Activated CD4-positive, alpha-beta T cell treated with anti-CD3 and anti-CD28 coated beads, Interleukin-2, amount 10 ng/mL, durations not matched to agents 24 days and 14 days (primary cell): ENCODE measurements at regions not wholly inside any gene's neighbourhood (a gene's known extent, or its start where the extent isn't known, plus 50 kb on each side); places are given as distances from the start of the nearest gene placed in this dataset.

ENCODE experiments used
- DNase-seq: peaks from one replicate; pipeline ENCODE4 v3.0.0; 2022
- H3K27ac Mint-ChIP-seq: one replicate; pipeline ENCODE4 v1.8.0; 2022; ENCODE audit warnings: mild to moderate bottlenecking, mixed read lengths
- H3K27me3 Mint-ChIP-seq: one replicate; pipeline ENCODE4 v1.8.0; 2022; ENCODE audit warnings: mixed read lengths
- H3K36me3 Mint-ChIP-seq: one replicate; pipeline ENCODE4 v1.8.0; 2022; ENCODE audit warnings: low read depth, mild to moderate bottlenecking, mixed read lengths
- H3K4me1 Mint-ChIP-seq: one replicate; pipeline ENCODE4 v1.8.0; 2021; ENCODE audit warnings: mixed read lengths
- H3K4me3 Mint-ChIP-seq: one replicate; pipeline ENCODE4 v1.8.0; 2022; ENCODE audit warnings: mild to moderate bottlenecking, moderate library complexity, mixed read lengths
- H3K9me3 Mint-ChIP-seq: one replicate; pipeline ENCODE4 v1.8.0; 2021; ENCODE audit warnings: mixed read lengths
- intact Hi-C: fragments of 100-400 bp; cut with micrococcal nuclease; formaldehyde crosslinking; loops from one replicate; pipeline ENCODE4 v1.15.1; 2023

- Mint-ChIP-seq H3K27ac (no peak overlapping the region), H3K27me3 (no peaks in the 10 kb centered on the region), H3K9me3 (no peaks in the 10 kb centered on the region), H3K4me3 (no peak overlapping the region), H3K36me3 (no peaks in the 10 kb centered on the region), H3K4me1 (no peaks in the 10 kb centered on the region)
- intact Hi-C loops: no loop called here
- DNase-seq: no peak
These were observed 384.4 kb downstream of the TSN start for GRCh38 chr2:122139739-122140420.

DNA sequence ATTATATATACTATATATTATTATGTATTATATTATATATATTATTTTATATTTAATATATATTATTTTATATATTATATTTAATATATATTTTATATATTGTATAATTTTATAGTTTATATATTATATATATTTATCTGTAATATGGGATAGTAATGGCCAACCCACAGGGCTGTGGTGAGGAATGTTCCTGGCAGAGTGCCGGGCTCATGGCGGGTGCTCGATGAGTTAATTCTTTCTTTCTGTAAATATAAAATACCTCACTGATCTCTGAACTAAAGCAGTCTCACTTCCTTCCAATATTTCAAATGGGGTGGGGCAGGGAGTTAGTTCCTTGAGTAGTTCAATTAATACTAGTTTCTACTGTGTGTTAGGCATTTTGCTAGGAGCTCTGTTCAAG, 389.4 kb downstream of the TSN start:
- Mint-ChIP-seq H3K9me3 (no peaks in the 10 kb centered on the region), H3K36me3 (no peaks in the 10 kb centered on the region), H3K27ac (no peak overlapping the region), H3K4me1 (no peaks in the 10 kb centered on the region), H3K27me3 (no peaks in the 10 kb centered on the region), H3K4me3 (no peak overlapping the region)
- DNase-seq: no peak
- intact Hi-C loops: no loop called here

DNA sequence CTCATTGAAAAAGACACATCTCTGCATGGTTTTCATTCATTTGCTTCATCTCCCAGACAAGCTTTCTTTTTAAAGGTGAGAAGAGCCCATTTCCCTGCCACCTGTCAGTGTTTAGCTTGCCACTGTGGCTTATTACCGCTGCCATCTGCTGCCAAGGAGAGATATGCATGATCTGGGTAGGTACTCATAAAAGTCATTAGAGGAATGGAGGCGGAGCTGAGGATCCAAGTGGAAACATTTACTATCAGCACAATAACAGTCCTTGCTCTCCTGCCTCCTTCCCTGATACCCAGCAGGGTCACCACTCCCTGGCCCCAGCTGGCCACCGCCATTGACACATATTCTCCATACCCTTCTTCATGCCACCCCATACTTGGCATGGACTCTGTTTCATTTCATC, 390.4 kb downstream of the TSN start:
- H3K27ac Mint-ChIP-seq: no peak overlapping the region
- H3K27me3 Mint-ChIP-seq: no peaks in the 10 kb centered on the region
- H3K4me1 Mint-ChIP-seq: no peaks in the 10 kb centered on the region
- H3K9me3 Mint-ChIP-seq: no peaks in the 10 kb centered on the region
- intact Hi-C loops: no loop called here
- H3K4me3 Mint-ChIP-seq: no peak overlapping the region
- H3K36me3 Mint-ChIP-seq: no peaks in the 10 kb centered on the region
- DNase-seq: no peak

GRCh38 chr2:122148128-122148767, 392.8 kb downstream of the TSN start:
- Mint-ChIP-seq H3K9me3 (no peaks in the 10 kb centered on the region), H3K4me1 (no peaks in the 10 kb centered on the region), H3K27me3 (no peaks in the 10 kb centered on the region), H3K4me3 (no peak overlapping the region), H3K27ac (no peak overlapping the region), H3K36me3 (no peaks in the 10 kb centered on the region)
- intact Hi-C loops: no loop called here
- DNase-seq: no peak

DNA sequence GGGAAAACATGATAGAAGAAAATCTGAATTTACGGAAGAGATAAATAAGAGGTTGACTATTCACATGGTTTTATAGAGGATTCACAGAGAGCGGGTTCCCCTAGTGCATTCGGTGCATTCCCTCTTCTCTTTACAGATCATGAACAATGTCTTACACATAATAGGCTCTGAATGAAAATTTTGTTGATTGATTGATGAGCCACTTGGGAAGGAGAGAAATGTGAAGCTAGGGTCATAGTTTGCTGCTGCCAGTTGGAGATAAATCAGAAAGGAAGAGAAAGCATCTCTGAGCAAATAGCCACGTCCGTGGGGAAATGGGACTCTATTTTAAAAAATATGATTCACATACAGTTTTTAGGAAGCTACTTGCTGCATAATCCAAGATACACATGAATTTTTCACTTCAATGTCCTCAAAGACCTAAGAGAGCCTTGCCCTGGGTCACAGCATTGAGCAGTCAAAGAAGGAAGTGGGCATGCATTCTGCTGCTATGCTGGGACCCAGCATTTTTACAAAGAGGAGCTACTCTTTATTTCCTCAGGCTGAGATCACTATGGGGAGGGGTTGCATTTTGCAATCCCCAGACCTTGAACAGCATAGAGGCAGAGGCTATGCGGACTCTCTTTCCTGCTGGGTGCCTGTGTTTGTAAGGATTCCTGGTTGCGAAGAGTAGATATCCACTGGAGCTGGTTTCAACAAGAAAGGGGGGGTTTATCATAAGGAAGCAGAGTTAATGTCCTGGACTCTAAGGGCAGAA, 395.3 kb downstream of the TSN start:
- Mint-ChIP-seq H3K4me1 (no peaks in the 10 kb centered on the region), H3K27ac (no peak overlapping the region), H3K4me3 (no peak overlapping the region), H3K36me3 (no peaks in the 10 kb centered on the region), H3K27me3 (no peaks in the 10 kb centered on the region), H3K9me3 (no peaks in the 10 kb centered on the region)
- no peak for DNase-seq
- intact Hi-C loops: no loop called here

GRCh38 chr2:122152571-122152970, 397.1 kb downstream of the TSN start:
- H3K4me3 Mint-ChIP-seq: no peak overlapping the region
- no peaks in the 10 kb centered on the region for H3K4me1 Mint-ChIP-seq
- intact Hi-C loops: no loop called here
- H3K36me3 Mint-ChIP-seq: no peaks in the 10 kb centered on the region
- H3K9me3 Mint-ChIP-seq: no peaks in the 10 kb centered on the region
- no peaks in the 10 kb centered on the region for H3K27me3 Mint-ChIP-seq
- no peak overlapping the region for H3K27ac Mint-ChIP-seq
- no peak for DNase-seq

DNA sequence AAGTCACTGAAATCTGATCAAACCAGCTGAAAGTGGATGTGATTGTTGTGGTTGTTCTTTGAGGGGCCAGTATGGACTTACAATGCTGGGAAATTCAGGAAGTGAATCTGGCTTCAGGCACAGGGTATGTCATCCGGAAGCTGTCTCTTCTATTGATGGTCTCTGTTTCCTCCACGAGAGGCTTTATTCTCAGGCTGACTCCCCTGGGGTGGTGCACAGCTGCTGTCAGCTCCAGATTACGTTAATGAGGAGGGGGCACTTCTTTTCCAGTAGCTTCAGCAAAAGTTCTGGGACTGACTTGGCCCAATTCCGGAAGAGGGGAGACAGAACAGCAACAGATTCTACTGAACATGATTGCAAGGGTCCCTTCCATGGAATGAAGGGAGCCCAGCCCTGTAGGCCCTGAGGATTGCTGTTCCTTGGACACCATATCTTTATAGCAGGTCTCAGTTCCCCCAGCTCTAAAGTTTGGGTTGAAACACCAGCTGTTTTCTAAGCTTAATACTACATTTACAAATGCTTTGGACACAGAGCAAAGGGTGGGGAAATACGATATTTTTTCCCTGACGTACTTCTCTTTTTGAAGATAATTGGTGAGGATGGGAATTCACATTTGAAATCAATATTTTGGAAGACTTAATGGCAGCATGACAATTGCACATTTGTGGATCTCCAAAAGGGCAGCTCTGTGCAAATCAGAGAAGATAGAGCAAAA, 400.9 kb downstream of the TSN start:
- DNase-seq: no peak
- Mint-ChIP-seq H3K4me1 (no peaks in the 10 kb centered on the region), H3K27ac (no peak overlapping the region), H3K4me3 (no peak overlapping the region), H3K27me3 (no peaks in the 10 kb centered on the region), H3K9me3 (no peaks in the 10 kb centered on the region), H3K36me3 (no peaks in the 10 kb centered on the region)
- intact Hi-C loops: no loop called here

GRCh38 chr2:122157158-122157557, 401.7 kb downstream of the TSN start:
- Mint-ChIP-seq H3K9me3 (no peaks in the 10 kb centered on the region), H3K27ac (no peak overlapping the region), H3K36me3 (no peaks in the 10 kb centered on the region), H3K27me3 (no peaks in the 10 kb centered on the region), H3K4me1 (no peaks in the 10 kb centered on the region), H3K4me3 (no peak overlapping the region)
- intact Hi-C loops: no loop called here
- DNase-seq: no peak

DNA sequence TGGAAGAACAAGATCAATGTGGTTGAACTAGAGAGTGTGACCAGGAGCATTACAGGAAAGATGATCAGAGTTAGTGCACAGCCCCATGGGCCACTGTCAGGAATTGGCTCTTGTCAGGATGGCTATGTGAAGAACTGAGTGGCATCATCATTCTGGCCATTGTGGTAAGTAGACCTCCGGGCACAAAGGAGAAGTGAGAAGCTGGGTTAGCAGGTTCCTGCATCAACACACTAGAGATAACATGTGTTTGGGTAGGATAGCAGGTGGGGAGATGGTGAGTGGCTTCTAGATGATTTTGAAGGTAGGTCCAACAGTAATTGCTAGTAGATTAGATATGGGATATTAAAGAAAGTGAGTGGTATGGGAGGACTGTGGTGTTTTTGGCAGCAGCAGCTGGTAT, 408.2 kb downstream of the TSN start:
- Mint-ChIP-seq H3K9me3 (no peaks in the 10 kb centered on the region), H3K27ac (no peak overlapping the region), H3K27me3 (no peaks in the 10 kb centered on the region), H3K4me1 (no peaks in the 10 kb centered on the region), H3K36me3 (no peaks in the 10 kb centered on the region), H3K4me3 (no peak overlapping the region)
- DNase-seq: no peak
- intact Hi-C loops: no loop called here

DNA sequence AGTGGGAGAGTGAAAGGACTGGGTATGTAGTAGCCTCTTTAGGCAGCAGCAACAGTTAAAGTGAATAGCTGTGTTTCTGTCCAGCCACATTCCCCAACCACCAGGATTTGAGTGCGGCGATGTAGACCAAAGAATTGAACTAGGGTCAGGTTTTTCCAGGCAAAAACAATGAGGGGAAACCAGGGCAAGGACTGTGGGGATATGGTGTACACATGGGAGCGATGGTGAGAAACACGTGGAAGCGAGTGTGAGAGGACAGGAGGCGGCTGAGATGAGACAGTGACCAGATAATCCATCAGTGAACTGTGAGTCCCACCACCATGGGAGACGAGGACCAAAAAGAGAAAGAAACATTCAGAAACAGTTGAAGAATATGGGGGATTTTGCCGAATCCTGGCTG, 409.5 kb downstream of the TSN start:
- no peaks in the 10 kb centered on the region for H3K4me1 Mint-ChIP-seq
- H3K9me3 Mint-ChIP-seq: no peaks in the 10 kb centered on the region
- no peak overlapping the region for H3K4me3 Mint-ChIP-seq
- H3K27ac Mint-ChIP-seq: no peak overlapping the region
- intact Hi-C loops: no loop called here
- no peaks in the 10 kb centered on the region for H3K27me3 Mint-ChIP-seq
- no peak for DNase-seq
- no peaks in the 10 kb centered on the region for H3K36me3 Mint-ChIP-seq

- no peak for DNase-seq
- no peak overlapping the region for H3K4me3 Mint-ChIP-seq
- H3K27ac Mint-ChIP-seq: no peak overlapping the region
- no peaks in the 10 kb centered on the region for H3K36me3 Mint-ChIP-seq
- no peaks in the 10 kb centered on the region for H3K27me3 Mint-ChIP-seq
- intact Hi-C loops: no loop called here
- H3K9me3 Mint-ChIP-seq: no peaks in the 10 kb centered on the region
- H3K4me1 Mint-ChIP-seq: no peaks in the 10 kb centered on the region
These were observed 411.4 kb downstream of the TSN start for GRCh38 chr2:122166820-122167219.

DNA sequence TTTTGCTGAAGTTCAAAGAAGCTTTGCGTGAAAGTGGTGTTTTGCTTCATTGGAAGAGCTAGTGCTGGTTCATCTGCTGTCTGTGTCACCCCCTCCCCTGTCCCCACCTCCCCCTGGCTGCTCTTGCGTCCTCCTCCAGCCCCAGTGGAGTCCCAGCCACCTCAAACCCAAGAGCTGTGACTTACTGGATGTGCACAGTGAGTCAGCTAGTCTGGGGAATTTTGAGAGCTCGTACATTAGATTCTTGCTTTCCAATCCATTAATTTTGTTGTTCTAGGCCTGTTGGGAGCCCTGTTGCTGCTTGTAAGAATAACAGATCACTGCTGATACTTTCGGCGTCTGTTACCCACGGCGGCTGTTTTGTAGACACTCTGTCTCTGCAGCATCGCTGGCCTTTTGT, 412.1 kb downstream of the TSN start:
- intact Hi-C loops: no loop called here
- H3K9me3 Mint-ChIP-seq: no peaks in the 10 kb centered on the region

GRCh38 chr2:122168799-122169198, 413.3 kb downstream of the TSN start:
- no peak for DNase-seq
- H3K4me3 Mint-ChIP-seq: no peak overlapping the region
- no peaks in the 10 kb centered on the region for H3K9me3 Mint-ChIP-seq
- intact Hi-C loops: no loop called here
- no peak overlapping the region for H3K27ac Mint-ChIP-seq
- no peaks in the 10 kb centered on the region for H3K36me3 Mint-ChIP-seq
- H3K27me3 Mint-ChIP-seq: no peaks in the 10 kb centered on the region
- no peaks in the 10 kb centered on the region for H3K4me1 Mint-ChIP-seq

More for the DNA sequence above, 412.1 kb downstream of the TSN start:
- H3K4me1 Mint-ChIP-seq: no peaks in the 10 kb centered on the region
- DNase-seq: no peak
- no peak overlapping the region for H3K4me3 Mint-ChIP-seq
- no peaks in the 10 kb centered on the region for H3K36me3 Mint-ChIP-seq
- no peak overlapping the region for H3K27ac Mint-ChIP-seq
- no peaks in the 10 kb centered on the region for H3K27me3 Mint-ChIP-seq

- H3K4me3 Mint-ChIP-seq: no peak overlapping the region
- no peaks in the 10 kb centered on the region for H3K9me3 Mint-ChIP-seq
- intact Hi-C loops: no loop called here
- no peaks in the 10 kb centered on the region for H3K4me1 Mint-ChIP-seq
- H3K27ac Mint-ChIP-seq: no peak overlapping the region
- no peaks in the 10 kb centered on the region for H3K27me3 Mint-ChIP-seq
- H3K36me3 Mint-ChIP-seq: no peaks in the 10 kb centered on the region
- no peak for DNase-seq
These were observed 417.4 kb downstream of the TSN start for GRCh38 chr2:122172812-122173211.
